ENCODE measurements at regions not wholly inside any gene's neighbourhood (a gene's known extent, or its start where the extent isn't known, plus 50 kb on each side); places are given as distances from the start of the nearest gene placed in this dataset.

DNA sequence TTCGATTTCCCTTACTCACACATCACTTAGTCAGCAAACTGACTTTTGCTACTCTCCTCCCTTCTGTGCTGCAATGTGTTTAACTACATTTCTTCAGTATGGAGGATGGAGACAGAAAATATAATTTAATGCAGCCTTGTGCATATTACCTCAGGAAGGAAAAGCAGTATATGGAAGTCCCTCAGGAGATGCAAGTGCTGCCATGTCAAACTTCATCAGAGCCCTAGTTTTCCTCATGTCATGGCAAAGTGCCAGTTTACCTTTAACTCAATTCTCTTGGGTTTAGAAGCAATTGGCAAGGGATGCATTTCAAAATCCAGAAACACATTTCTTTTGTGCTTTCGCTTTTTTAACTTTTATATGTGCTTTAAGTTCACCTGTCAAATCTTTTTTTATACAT, 365.4 kb downstream of the ISL1 start:
- DNase-seq, result no peak
- Histone ChIP-seq H3K27ac (ENCODE audit: low read depth in 2 of 2, low read length in 2 of 2) (no peak overlapping the region), H3K36me3 (ENCODE audit: control insufficient read depth in 2 of 3, insufficient read depth in 3 of 3, low read length in 3 of 3) (no peaks in the 10 kb centered on the region), H3K4me3 (ENCODE audit: low read length in 3 of 3) (no peak overlapping the region), H3K9ac (ENCODE audit: low read length in 3 of 3) (no peak overlapping the region), H3K4me1 (ENCODE audit: control insufficient read depth in 2 of 3, insufficient read depth in 2 of 3, low read depth in 1 of 3, low read length in 3 of 3) (no peaks in the 10 kb centered on the region), H3K27me3 (ENCODE audit: control insufficient read depth, insufficient read depth, low read length) (no peaks in the 10 kb centered on the region), H3K9me3 (ENCODE audit: control insufficient read depth in 2 of 3, insufficient read depth in 1 of 3, low read length in 3 of 3) (no peaks in the 10 kb centered on the region)
- intact Hi-C loops (cut with DNase I), result no loop called here
- TF ChIP-seq, protein P1, sequence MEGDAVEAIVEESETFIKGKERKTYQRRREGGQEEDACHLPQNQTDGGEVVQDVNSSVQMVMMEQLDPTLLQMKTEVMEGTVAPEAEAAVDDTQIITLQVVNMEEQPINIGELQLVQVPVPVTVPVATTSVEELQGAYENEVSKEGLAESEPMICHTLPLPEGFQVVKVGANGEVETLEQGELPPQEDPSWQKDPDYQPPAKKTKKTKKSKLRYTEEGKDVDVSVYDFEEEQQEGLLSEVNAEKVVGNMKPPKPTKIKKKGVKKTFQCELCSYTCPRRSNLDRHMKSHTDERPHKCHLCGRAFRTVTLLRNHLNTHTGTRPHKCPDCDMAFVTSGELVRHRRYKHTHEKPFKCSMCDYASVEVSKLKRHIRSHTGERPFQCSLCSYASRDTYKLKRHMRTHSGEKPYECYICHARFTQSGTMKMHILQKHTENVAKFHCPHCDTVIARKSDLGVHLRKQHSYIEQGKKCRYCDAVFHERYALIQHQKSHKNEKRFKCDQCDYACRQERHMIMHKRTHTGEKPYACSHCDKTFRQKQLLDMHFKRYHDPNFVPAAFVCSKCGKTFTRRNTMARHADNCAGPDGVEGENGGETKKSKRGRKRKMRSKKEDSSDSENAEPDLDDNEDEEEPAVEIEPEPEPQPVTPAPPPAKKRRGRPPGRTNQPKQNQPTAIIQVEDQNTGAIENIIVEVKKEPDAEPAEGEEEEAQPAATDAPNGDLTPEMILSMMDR (IDR thresholded peaks at IDR 0.05; ENCODE audit: borderline replicate concordance, extremely low read depth, insufficient read depth), result no peak
- FAIRE-seq, result no peak
